ENCODE measurements at regions not wholly inside any gene's neighbourhood (a gene's known extent, or its start where the extent isn't known, plus 50 kb on each side); places are given as distances from the start of the nearest gene placed in this dataset.

DNA sequence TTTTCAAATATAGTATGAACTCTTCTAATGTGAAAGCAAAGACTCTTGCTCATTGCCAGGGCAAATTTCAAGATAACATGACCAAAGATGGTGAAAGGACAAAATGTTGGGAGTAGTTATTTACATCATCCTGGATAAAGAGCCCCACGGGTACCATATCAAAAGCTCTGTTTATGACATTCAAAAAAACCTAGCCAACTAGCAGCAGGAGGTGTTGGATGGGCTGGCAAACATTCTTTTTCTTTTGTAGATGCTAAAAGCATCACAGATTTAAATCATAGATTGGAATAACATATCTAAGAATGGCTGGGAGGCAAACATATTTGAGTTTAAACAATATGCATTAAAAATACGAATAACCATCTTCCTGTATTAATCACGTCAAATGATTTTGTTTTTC lies 153.5 kb downstream of the ICOS start:
- intact Hi-C loops (cut with DNase I): no loop called here
- TF ChIP-seq, protein P1, sequence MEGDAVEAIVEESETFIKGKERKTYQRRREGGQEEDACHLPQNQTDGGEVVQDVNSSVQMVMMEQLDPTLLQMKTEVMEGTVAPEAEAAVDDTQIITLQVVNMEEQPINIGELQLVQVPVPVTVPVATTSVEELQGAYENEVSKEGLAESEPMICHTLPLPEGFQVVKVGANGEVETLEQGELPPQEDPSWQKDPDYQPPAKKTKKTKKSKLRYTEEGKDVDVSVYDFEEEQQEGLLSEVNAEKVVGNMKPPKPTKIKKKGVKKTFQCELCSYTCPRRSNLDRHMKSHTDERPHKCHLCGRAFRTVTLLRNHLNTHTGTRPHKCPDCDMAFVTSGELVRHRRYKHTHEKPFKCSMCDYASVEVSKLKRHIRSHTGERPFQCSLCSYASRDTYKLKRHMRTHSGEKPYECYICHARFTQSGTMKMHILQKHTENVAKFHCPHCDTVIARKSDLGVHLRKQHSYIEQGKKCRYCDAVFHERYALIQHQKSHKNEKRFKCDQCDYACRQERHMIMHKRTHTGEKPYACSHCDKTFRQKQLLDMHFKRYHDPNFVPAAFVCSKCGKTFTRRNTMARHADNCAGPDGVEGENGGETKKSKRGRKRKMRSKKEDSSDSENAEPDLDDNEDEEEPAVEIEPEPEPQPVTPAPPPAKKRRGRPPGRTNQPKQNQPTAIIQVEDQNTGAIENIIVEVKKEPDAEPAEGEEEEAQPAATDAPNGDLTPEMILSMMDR (IDR thresholded peaks at IDR 0.05): no peak
- H3K36me3 ChIP-seq: no peaks in the 10 kb centered on the region
- no peak overlapping the region for H3K4me3 ChIP-seq
- DNase-seq (no peak), ATAC-seq (no peak)
- no peaks in the 10 kb centered on the region for H3K4me1 ChIP-seq
- H3K27ac ChIP-seq: no peak overlapping the region
- H3K9me3 ChIP-seq: peaks cover 0 to 13% of the 10 kb centered on the region in 2 donors
- H3K27me3 ChIP-seq: no peaks in the 10 kb centered on the region

DNA sequence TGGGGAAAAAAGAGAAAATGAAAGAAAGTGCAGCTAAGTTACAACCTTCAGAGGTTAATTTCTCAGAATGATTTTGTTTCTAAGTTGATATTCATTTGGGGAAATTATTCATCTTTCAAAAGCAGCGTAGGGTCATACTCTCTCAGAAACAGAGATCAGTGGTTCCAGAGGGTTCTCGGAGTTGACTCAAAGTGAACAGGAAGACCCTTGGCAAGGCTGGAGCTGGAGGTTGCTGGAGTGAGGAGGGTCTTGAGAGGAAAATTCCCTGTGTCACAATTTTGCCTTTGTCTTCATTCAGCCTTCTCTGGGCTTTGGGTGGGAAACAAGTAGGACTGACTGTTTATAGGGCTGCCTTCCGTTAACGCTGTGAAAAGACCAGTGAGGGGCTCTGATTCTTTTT lies 168.2 kb downstream of the ICOS start:
- no peaks in the 10 kb centered on the region for H3K9me3 ChIP-seq
- TF ChIP-seq, protein P1 (IDR thresholded peaks at IDR 0.05): no peak
- peaks cover 0 to 10% of the 10 kb centered on the region in 2 donors for H3K4me1 ChIP-seq
- no peaks in the 10 kb centered on the region for H3K36me3 ChIP-seq
- intact Hi-C loops (cut with DNase I): no loop called here
- H3K27me3 ChIP-seq: no peaks in the 10 kb centered on the region
- no peak for DNase-seq
- no peak for ATAC-seq
- H3K27ac ChIP-seq: no peak overlapping the region
- H3K4me3 ChIP-seq: no peak overlapping the region

DNA sequence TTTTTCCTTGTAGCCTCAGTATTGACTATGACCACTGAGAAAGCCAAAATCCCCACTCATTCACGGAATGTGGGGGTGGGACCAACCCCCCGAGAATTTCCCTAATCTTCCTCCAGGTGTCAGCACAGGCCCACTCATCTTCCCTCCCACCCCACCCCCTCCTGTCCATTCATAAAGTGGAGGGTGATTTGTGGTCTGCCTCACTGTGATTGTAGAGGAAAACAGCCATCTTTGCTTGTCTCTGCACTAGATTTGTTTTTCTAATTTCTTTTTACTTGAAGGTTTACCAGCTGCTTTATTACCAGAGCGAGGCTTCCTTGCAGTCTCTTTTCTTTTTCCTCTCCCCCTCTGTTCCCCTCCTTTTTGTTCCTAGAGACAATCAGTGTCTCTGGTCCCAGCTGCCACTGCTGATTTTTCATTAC lies 171.8 kb downstream of the ICOS start:
- Histone ChIP-seq H3K27ac (no peak overlapping the region), H3K27me3 (no peaks in the 10 kb centered on the region), H3K4me3 (no peak overlapping the region), H3K9me3 (no peaks in the 10 kb centered on the region), H3K4me1 (peaks cover 6 to 20% of the 10 kb centered on the region in 2 donors), H3K36me3 (no peaks in the 10 kb centered on the region)
- intact Hi-C loops (cut with DNase I): no loop called here
- TF ChIP-seq, protein P1 (IDR thresholded peaks at IDR 0.05): peak; percentile 26 to 41
- ATAC-seq: peak; percentile 60
- DNase-seq: peak in 1 of 4 donors; percentile 72

DNA sequence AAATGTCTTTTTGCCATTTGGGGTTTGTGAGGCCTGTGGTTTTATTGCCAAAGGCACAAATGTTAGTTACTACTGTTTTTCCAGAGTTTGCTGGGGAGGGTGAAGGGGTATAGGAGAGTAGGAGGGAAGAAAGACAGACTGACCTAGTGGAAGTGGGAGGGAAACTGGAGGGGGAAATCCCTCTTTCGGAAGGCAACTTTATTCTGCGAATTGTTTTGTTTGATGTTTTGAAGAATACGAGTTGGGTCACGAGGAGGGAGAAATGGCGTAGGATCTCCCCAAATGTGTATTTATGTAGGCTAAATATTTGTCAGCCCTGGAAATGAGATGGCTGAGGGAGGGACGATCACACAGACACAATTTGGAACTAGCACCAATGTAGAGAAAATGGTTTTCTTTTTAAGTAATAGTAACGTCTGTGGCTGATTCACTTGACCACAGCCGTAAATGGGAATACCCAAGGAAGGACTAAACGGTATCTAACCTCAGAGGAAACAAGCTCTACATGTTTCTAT lies 172.3 kb downstream of the ICOS start:
- TF ChIP-seq, protein P1 (IDR thresholded peaks at IDR 0.05): no peak
- H3K4me3 ChIP-seq: no peak overlapping the region
- H3K9me3 ChIP-seq: no peaks in the 10 kb centered on the region
- intact Hi-C loops (cut with DNase I): no loop called here
- peaks cover 6 to 20% of the 10 kb centered on the region in 2 donors for H3K4me1 ChIP-seq
- no peaks in the 10 kb centered on the region for H3K27me3 ChIP-seq
- DNase-seq: no peak
- H3K27ac ChIP-seq: no peak overlapping the region
- no peak for ATAC-seq
- no peaks in the 10 kb centered on the region for H3K36me3 ChIP-seq

DNA sequence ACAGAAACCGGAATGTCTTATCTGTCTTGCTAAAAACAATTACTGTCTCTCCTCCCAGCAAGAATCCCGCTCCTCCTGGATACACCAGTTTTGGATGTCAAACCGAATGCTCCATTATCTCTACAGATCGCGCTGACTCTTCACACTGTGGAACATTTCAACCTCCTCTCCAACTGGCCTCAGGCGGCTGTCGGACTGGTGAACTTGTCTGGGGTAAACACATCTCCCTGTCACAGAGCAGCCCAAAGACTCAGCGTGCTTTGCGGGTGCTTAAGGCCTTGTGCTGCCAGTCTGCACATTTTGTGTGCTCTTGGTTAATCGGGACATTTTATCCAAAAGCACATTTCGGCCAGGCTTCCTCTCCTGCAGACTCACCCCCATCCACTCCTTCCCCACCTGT lies 173.1 kb downstream of the ICOS start:
- TF ChIP-seq, protein P1 (IDR thresholded peaks at IDR 0.05): no peak
- intact Hi-C loops (cut with DNase I): no loop called here
- Histone ChIP-seq H3K9me3 (no peaks in the 10 kb centered on the region), H3K27ac (no peak overlapping the region), H3K36me3 (no peaks in the 10 kb centered on the region), H3K4me1 (peaks cover 6 to 20% of the 10 kb centered on the region in 2 donors), H3K27me3 (no peaks in the 10 kb centered on the region), H3K4me3 (no peak overlapping the region)
- DNase-seq (no peak), ATAC-seq (no peak)
